ENCODE measurements at regions not wholly inside any gene's neighbourhood (a gene's known extent, or its start where the extent isn't known, plus 50 kb on each side); places are given as distances from the start of the nearest gene placed in this dataset.

DNA sequence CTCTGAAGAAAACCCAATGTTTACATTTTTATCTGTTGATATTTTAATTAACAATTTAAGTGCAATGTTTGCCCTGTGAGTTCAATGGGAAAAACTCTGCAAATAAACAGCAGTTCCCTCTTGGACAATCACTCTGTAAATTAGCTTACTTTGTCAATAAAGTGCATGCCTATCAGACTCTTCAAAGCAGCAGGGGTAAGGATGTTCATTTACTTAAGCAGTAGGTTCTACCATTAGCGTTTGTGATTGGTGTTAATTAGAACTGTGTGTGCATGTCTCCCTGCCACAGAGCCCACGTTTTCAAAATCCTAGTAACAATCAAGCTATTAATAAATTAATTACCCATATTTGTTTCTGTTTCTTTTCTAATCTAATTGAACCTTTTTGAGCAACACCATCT lies 1921.6 kb upstream of the WWC1 start:
- no peak for TF ChIP-seq POLR2A (IDR thresholded peaks at IDR 0.05; ENCODE audit: extremely low read depth, insufficient read length)
- TF ChIP-seq, protein P1, sequence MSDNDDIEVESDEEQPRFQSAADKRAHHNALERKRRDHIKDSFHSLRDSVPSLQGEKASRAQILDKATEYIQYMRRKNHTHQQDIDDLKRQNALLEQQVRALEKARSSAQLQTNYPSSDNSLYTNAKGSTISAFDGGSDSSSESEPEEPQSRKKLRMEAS (IDR thresholded peaks at IDR 0.05; ENCODE audit: low read depth, low read length): no peak
- TF ChIP-seq, protein P2, sequence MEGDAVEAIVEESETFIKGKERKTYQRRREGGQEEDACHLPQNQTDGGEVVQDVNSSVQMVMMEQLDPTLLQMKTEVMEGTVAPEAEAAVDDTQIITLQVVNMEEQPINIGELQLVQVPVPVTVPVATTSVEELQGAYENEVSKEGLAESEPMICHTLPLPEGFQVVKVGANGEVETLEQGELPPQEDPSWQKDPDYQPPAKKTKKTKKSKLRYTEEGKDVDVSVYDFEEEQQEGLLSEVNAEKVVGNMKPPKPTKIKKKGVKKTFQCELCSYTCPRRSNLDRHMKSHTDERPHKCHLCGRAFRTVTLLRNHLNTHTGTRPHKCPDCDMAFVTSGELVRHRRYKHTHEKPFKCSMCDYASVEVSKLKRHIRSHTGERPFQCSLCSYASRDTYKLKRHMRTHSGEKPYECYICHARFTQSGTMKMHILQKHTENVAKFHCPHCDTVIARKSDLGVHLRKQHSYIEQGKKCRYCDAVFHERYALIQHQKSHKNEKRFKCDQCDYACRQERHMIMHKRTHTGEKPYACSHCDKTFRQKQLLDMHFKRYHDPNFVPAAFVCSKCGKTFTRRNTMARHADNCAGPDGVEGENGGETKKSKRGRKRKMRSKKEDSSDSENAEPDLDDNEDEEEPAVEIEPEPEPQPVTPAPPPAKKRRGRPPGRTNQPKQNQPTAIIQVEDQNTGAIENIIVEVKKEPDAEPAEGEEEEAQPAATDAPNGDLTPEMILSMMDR (IDR thresholded peaks at IDR 0.05; ENCODE audit: low read depth, low read length): no peak
- TF ChIP-seq MYC (IDR thresholded peaks at IDR 0.05; ENCODE audit: low read depth, low read length): no peak

Data from NB4 (cell line).